SIG-M5 treated with dmso at 0.1 percent for 504 hours (cell line): ENCODE measurements at regions not wholly inside any gene's neighbourhood (a gene's known extent, or its start where the extent isn't known, plus 50 kb on each side); places are given as distances from the start of the nearest gene placed in this dataset.
"Not testable (repeated sequence)": the region's sequence is repeated elsewhere in the genome, so short reads cannot be mapped to it uniquely, and the experiment has no call there.

Experiments
- DNase-seq: peaks from one replicate; lab custom pipeline; 2025; ENCODE audit not compliant: unreplicated experiment; lab: John Stamatoyannopoulos, UW

- DNase-seq = no peak
These were observed 265.2 kb downstream of the QDPR start for GRCh38 chr4:17246656-17247055.

- DNase-seq = no peak
These were observed 270.1 kb downstream of the QDPR start for GRCh38 chr4:17241835-17242234.

GRCh38 chr4:17238633-17239032, 273.3 kb downstream of the QDPR start:
- no peak for DNase-seq

GRCh38 chr4:17236686-17237085, 275.2 kb downstream of the QDPR start:
- no peak for DNase-seq

- no peak for DNase-seq
These were observed 277.2 kb downstream of the QDPR start for GRCh38 chr4:17234678-17235077.

- no peak for DNase-seq
These were observed 279.2 kb downstream of the QDPR start for GRCh38 chr4:17232566-17233253.

- not testable (repeated sequence) for DNase-seq
These were observed 279.9 kb downstream of the QDPR start for GRCh38 chr4:17231880-17232475.

- no peak for DNase-seq
These were observed 281.2 kb downstream of the QDPR start for GRCh38 chr4:17230727-17231126.

GRCh38 chr4:17220816-17221215, 291.1 kb downstream of the QDPR start:
- no peak for DNase-seq

GRCh38 chr4:17218786-17219185, 293.1 kb downstream of the QDPR start:
- DNase-seq = no peak

GRCh38 chr4:17206829-17207801, 304.8 kb downstream of the QDPR start:
- DNase-seq = no peak

- DNase-seq = no peak
These were observed 306.5 kb upstream of the LDB2 start for GRCh38 chr4:17204908-17205307.

- DNase-seq = no peak
These were observed 305.4 kb upstream of the LDB2 start for GRCh38 chr4:17203797-17204196.

GRCh38 chr4:17197070-17197469, 298.6 kb upstream of the LDB2 start:
- no peak for DNase-seq

- DNase-seq = no peak
These were observed 297.2 kb upstream of the LDB2 start for GRCh38 chr4:17195461-17196275.

GRCh38 chr4:17194586-17194985, 296.1 kb upstream of the LDB2 start:
- DNase-seq = no peak

- DNase-seq = no peak
These were observed 291.3 kb upstream of the LDB2 start for GRCh38 chr4:17189759-17190158.

GRCh38 chr4:17189401-17189720, 290.9 kb upstream of the LDB2 start:
- no peak for DNase-seq

GRCh38 chr4:17188547-17189400, 290.3 kb upstream of the LDB2 start:
- no peak for DNase-seq

- no peak for DNase-seq
These were observed 289.7 kb upstream of the LDB2 start for GRCh38 chr4:17188125-17188524.
